ACC112 (cell line): ENCODE measurements at regions not wholly inside any gene's neighbourhood (a gene's known extent, or its start where the extent isn't known, plus 50 kb on each side); places are given as distances from the start of the nearest gene placed in this dataset.

Experiments used
- H2AFZ ChIP-seq: fragments of 200-600 bp; sonication (generic); one replicate; pipeline ENCODE4 v1.6.0; 2017; ENCODE audit warnings: antibody characterized with exemption, low read length; ENCODE audit not compliant: unreplicated experiment
- H3K27ac ChIP-seq: fragments of 200-600 bp; sonication (generic); 2 replicates; pipeline ENCODE4 v1.5.1; 2014; ENCODE audit warnings: low read depth, mild to moderate bottlenecking, antibody characterized with exemption, low read length, moderate library complexity
- H3K27me3 ChIP-seq: fragments of 200-600 bp; sonication (generic); 2 replicates; pipeline ENCODE4 v1.6.1; 2014; ENCODE audit warnings: mild to moderate bottlenecking, antibody characterized with exemption, low read length, moderate library complexity, mixed read lengths; ENCODE audit not compliant: insufficient read depth
- H3K36me3 ChIP-seq: fragments of 200-600 bp; sonication (generic); 2 replicates; pipeline ENCODE4 v1.6.1; 2016; ENCODE audit warnings: mild to moderate bottlenecking, antibody characterized with exemption, low read length, moderate library complexity, mixed read lengths; ENCODE audit not compliant: insufficient read depth
- H3K4me1 ChIP-seq: fragments of 200-600 bp; sonication (generic); one replicate; pipeline ENCODE4 v1.6.1; 2016; ENCODE audit warnings: low read length, mixed read lengths; ENCODE audit not compliant: insufficient read depth, unreplicated experiment, control insufficient read depth
- H3K4me3 ChIP-seq: fragments of 200-600 bp; sonication (generic); 2 replicates; pipeline ENCODE4 v1.5.1; 2014; ENCODE audit warnings: mild to moderate bottlenecking, low read depth, low read length
- H3K79me2 ChIP-seq: fragments of 200-600 bp; sonication (generic); one replicate; pipeline ENCODE4 v1.6.0; 2016; ENCODE audit warnings: low read length; ENCODE audit not compliant: control insufficient read depth, unreplicated experiment, insufficient read depth

GRCh38 chr2:40639320-40639719 lies 187.4 kb upstream of the SLC8A1 start:
- H3K36me3 ChIP-seq: no peaks in the 10 kb centered on the region
- H3K4me1 ChIP-seq: no peaks in the 10 kb centered on the region
- no peak overlapping the region for H3K4me3 ChIP-seq
- H3K79me2 ChIP-seq: no peaks in the 10 kb centered on the region
- H2AFZ ChIP-seq: no peak overlapping the region
- H3K27ac ChIP-seq: no peak overlapping the region
- H3K27me3 ChIP-seq: no peaks in the 10 kb centered on the region

- H3K36me3 ChIP-seq: no peaks in the 10 kb centered on the region
- no peak overlapping the region for H3K4me3 ChIP-seq
- H3K4me1 ChIP-seq: no peaks in the 10 kb centered on the region
- H2AFZ ChIP-seq: no peak overlapping the region
- H3K27ac ChIP-seq: no peak overlapping the region
- H3K79me2 ChIP-seq: no peaks in the 10 kb centered on the region
- no peaks in the 10 kb centered on the region for H3K27me3 ChIP-seq
Measured at GRCh38 chr2:40642237-40642636, 190.3 kb upstream of the SLC8A1 start.

- Histone ChIP-seq H3K4me1 (no peaks in the 10 kb centered on the region), H3K79me2 (no peaks in the 10 kb centered on the region), H3K27ac (no peak overlapping the region), H3K36me3 (no peaks in the 10 kb centered on the region), H2AFZ (no peak overlapping the region), H3K4me3 (no peak overlapping the region), H3K27me3 (no peaks in the 10 kb centered on the region)
Measured at GRCh38 chr2:40642726-40643125, 190.8 kb upstream of the SLC8A1 start.

GRCh38 chr2:40646642-40647041 lies 194.8 kb upstream of the SLC8A1 start:
- H3K36me3 ChIP-seq: no peaks in the 10 kb centered on the region
- no peaks in the 10 kb centered on the region for H3K79me2 ChIP-seq
- no peaks in the 10 kb centered on the region for H3K27me3 ChIP-seq

GRCh38 chr2:40652155-40652554 lies 200.3 kb upstream of the SLC8A1 start:
- no peak overlapping the region for H2AFZ ChIP-seq
- H3K4me3 ChIP-seq: no peak overlapping the region
- H3K4me1 ChIP-seq: peaks cover 4% of the 10 kb centered on the region
- H3K36me3 ChIP-seq: no peaks in the 10 kb centered on the region
- H3K79me2 ChIP-seq: no peaks in the 10 kb centered on the region
- H3K27ac ChIP-seq: no peak overlapping the region
- no peaks in the 10 kb centered on the region for H3K27me3 ChIP-seq

More at GRCh38 chr2:40646642-40647041, 194.8 kb upstream of the SLC8A1 start:
- Histone ChIP-seq H3K4me3 (no peak overlapping the region), H2AFZ (peak overlapping the region; percentile 24), H3K27ac (no peak overlapping the region), H3K4me1 (no peaks in the 10 kb centered on the region)

- Histone ChIP-seq H2AFZ (no peak overlapping the region), H3K4me1 (peaks cover 4% of the 10 kb centered on the region), H3K36me3 (no peaks in the 10 kb centered on the region), H3K4me3 (no peak overlapping the region), H3K79me2 (no peaks in the 10 kb centered on the region), H3K27me3 (no peaks in the 10 kb centered on the region), H3K27ac (no peak overlapping the region)
Measured at GRCh38 chr2:40653829-40654228, 201.9 kb upstream of the SLC8A1 start.

- Histone ChIP-seq H3K27me3 (no peaks in the 10 kb centered on the region), H3K79me2 (no peaks in the 10 kb centered on the region), H3K27ac (no peak overlapping the region)
Measured at GRCh38 chr2:40654346-40654745, 202.5 kb upstream of the SLC8A1 start.

GRCh38 chr2:40658941-40659340 lies 207.1 kb upstream of the SLC8A1 start:
- Histone ChIP-seq H3K79me2 (no peaks in the 10 kb centered on the region), H3K27ac (no peak overlapping the region), H3K27me3 (0 out of 2 replicates have a peak, but pooled peaks cover 3% of the 10 kb centered on the region), H3K4me3 (no peak overlapping the region), H3K36me3 (no peaks in the 10 kb centered on the region), H3K4me1 (peaks cover 4% of the 10 kb centered on the region), H2AFZ (no peak overlapping the region)

More at GRCh38 chr2:40654346-40654745, 202.5 kb upstream of the SLC8A1 start:
- H3K36me3 ChIP-seq: no peaks in the 10 kb centered on the region
- H2AFZ ChIP-seq: no peak overlapping the region
- peaks cover 4% of the 10 kb centered on the region for H3K4me1 ChIP-seq
- H3K4me3 ChIP-seq: no peak overlapping the region

GRCh38 chr2:40665493-40666232 lies 213.8 kb upstream of the SLC8A1 start:
- no peak overlapping the region for H3K4me3 ChIP-seq
- H3K36me3 ChIP-seq: no peaks in the 10 kb centered on the region
- H2AFZ ChIP-seq: no peak overlapping the region
- H3K4me1 ChIP-seq: peaks cover 13% of the 10 kb centered on the region
- H3K27ac ChIP-seq: no peak overlapping the region
- no peaks in the 10 kb centered on the region for H3K79me2 ChIP-seq
- H3K27me3 ChIP-seq: 0 out of 2 replicates have a peak, but pooled peaks cover 3% of the 10 kb centered on the region

- Histone ChIP-seq H3K4me3 (no peak overlapping the region), H3K4me1 (peaks cover 13% of the 10 kb centered on the region), H3K36me3 (no peaks in the 10 kb centered on the region), H2AFZ (no peak overlapping the region), H3K79me2 (no peaks in the 10 kb centered on the region), H3K27ac (no peak overlapping the region), H3K27me3 (no peaks in the 10 kb centered on the region)
Measured at GRCh38 chr2:40666398-40666797, 214.5 kb upstream of the SLC8A1 start.

- no peak overlapping the region for H2AFZ ChIP-seq
- H3K27ac ChIP-seq: peak overlapping the region; percentile 66
- no peak overlapping the region for H3K4me3 ChIP-seq
- H3K27me3 ChIP-seq: no peaks in the 10 kb centered on the region
- H3K79me2 ChIP-seq: no peaks in the 10 kb centered on the region
- H3K4me1 ChIP-seq: peaks cover 13% of the 10 kb centered on the region
- H3K36me3 ChIP-seq: no peaks in the 10 kb centered on the region
Measured at GRCh38 chr2:40668425-40668824, 216.5 kb upstream of the SLC8A1 start.
